GM21717 (cell line): ENCODE measurements at regions not wholly inside any gene's neighbourhood (a gene's known extent, or its start where the extent isn't known, plus 50 kb on each side); places are given as distances from the start of the nearest gene placed in this dataset.
A peak's percentile ranks its signal among the peaks of the same experiment; 100 is the strongest.

Experiments
- ATAC-seq: cut with Tn5 transposase; IDR thresholded peaks from one replicate; pipeline ENCODE4 v1.9.1; 2021; ENCODE audit warnings: mild to moderate bottlenecking, moderate library complexity; ENCODE audit not compliant: unreplicated experiment

DNA sequence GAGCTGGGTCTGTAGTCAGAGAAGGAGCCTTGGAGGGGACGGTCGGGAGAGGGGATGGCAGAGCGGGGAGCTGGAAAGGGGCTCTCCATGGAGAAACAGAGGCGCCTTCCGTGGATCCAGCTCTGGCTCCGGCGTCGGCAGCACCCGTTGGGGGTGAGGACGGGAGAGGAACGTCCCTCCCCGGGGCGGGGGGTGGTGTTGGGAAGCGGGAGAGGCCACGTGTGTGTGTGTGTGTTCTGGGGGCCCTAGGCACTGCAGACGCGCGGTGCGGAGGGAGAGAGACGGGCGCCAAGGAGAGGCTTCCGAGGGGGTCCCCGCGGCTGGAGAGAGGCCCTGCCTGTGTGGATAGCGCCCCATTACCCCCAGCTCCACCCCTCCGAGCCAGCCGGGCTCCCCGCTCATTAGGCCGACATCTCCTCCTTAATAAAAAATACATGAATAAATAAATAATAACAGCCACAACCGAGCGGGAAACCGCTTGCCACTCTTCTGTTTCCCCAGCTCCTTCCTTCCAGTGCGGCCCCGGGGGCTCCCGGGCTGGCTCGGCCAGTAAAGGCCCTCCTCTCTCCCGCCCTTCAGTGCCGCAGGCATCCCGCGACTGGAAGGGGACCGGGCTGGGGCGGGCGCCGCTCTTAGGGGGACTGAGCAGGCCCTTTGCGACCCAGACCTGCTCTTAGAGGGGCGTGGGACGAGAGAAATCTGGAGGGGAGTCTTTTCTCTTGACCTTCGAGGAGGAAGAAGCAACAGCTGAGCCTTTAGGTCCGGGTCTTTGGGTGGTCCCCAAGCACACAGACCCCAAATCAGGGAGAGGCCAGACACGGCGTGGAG lies 71.3 kb upstream of the ARAP3 start:
- ATAC-seq: no peak

DNA sequence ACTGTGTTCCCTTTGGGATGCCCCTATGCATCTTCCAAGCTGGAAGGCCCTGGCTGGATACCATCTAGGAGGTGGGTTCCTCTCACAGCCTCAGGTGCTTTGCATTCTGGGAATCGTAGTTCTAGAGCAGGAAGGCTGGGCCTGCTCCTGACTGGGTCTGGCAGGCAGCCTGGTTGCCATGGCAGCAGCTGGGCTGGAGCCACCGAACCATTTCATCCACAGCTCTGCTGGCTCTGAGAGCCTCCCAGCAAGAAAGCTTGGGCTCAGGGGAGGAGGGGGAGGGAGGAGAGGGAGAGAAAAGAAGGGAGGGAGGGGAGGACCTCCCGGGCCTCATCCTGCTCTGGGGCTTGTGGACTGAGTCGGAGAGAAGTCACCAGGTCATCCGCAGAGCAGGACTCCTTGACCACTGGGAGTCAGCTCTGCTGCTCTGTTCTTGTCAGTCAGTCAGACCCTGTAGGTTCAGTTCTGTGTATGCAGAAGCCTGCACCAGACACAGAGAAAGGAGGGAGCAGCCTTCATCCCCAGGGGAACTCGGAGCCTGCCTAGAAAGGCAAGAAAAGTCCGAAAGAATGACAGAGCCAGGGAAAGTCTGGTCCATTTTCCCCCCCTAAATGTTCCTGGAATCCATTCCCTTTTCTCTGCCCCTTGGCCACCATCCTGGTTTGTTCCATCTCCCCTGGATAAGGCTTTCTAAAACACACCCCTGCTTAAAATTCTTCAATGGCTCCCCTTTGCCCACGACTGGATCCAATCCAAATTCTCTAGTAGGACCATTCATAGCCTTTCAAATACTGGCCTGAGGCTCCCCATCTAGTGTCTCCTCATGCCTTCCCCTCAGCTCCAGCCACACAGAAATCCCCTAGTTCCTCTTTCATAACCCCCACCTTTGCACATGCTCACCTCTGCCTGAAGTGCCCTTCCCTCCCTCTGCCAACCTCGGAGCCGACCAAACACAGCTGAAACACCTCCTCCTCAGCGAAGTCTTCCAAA lies 65.4 kb upstream of the ARAP3 start:
- peak; percentile 77 for ATAC-seq

- no peak for ATAC-seq
Measured at GRCh38 chr5:141746395-141746794, 64.4 kb upstream of the ARAP3 start.

DNA sequence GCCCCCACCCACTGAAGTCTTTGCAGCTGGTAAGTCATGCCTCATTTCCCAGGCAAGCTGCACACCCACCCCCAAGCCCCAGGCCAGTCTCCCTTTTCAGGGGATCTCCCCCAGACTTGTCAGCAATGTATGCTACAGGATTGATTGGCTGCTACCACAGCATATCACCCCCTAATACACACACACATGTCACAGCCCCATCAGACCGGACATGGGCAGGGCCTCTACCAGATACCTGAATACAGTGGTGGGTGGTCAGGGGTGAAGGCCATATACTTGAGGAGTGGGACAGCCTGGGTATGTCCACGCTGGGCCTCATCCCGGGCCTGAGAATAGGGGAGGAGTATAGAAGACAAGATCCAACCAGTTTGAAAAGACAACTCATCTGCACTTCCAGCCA lies 63.4 kb upstream of the ARAP3 start:
- no peak for ATAC-seq

DNA sequence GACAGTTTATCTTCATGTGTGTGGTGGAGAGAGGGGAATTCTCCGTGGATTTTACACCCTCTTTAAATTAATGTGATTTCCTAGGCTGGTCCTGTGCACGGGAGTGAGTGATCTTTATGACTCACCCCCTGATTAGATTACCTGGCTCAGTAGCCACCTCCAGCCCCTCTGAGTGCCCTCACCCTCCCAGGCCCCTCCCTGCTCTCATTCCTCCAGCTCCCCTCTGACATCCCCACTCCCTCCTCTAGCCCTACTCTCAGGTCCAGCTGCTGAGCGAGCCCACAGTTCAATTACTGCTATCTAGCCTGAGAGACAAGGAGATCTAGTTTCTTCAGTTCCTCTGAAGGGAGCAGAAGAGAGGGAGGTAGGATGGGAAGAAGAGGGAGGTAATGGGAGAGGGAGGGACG lies 61.8 kb upstream of the ARAP3 start:
- no peak for ATAC-seq

- no peak for ATAC-seq
Measured at GRCh38 chr5:141742866-141743851, 61.1 kb upstream of the ARAP3 start.

DNA sequence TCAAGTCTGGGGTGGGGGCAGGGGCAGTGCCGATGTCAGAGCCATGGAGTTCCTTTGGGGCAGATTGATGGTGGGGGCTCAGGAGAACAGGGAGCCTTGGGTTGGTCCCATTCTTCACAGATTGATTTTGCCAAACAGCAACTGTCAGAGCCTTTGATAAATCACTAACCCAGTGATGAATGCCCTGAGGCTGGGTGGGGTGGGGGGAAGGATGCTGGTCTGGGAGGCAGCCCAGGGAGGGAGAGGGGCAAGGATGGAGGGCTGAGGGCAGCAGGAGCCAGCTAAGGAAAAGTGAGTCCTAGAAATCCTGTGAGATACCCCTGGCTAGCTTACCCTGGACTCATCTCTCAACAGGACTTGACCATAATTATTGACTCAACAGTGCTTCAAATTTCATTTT lies 60.1 kb upstream of the ARAP3 start:
- no peak for ATAC-seq

DNA sequence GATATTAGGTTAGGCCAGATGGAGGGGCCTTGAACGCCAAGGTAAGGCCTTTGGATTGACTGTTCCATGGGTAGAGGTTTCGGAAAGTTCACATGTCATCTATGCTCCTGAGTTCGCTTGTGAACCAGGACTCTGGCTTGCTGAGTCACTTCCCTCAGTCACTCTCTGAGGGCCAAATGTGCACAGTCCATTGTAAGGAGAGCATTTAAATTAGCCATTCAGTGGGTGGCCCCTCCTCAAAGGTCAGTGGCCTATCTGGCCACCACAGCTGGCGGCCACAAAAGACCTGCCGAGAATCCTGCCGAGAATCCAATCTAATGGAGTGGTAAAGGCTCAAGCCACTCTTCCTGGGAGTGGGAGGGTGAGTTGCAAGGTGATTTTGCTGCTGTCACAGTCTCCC lies 58.9 kb upstream of the ARAP3 start:
- no peak for ATAC-seq

DNA sequence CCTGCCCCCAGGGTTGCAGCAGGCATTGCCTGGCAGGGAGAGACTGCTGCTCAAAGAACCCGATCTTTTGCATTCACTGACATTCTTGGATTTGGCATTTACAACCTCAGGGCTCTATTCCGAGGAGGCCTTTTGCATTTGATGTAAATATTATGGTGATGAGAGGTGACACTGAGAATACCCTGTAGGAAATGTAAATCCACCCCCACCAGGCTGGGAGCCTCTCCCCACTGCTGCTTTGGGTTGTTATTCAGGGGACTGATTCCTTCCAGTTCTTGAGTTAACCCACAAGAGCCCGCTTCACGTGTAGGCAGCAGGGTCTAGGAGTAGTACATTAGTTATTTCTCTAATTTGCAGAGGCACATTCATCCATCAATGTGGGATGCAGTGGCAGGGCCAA lies 55.5 kb upstream of the ARAP3 start:
- ATAC-seq: no peak

- no peak for ATAC-seq
Measured at GRCh38 chr5:141735823-141736222, 53.8 kb upstream of the ARAP3 start.

DNA sequence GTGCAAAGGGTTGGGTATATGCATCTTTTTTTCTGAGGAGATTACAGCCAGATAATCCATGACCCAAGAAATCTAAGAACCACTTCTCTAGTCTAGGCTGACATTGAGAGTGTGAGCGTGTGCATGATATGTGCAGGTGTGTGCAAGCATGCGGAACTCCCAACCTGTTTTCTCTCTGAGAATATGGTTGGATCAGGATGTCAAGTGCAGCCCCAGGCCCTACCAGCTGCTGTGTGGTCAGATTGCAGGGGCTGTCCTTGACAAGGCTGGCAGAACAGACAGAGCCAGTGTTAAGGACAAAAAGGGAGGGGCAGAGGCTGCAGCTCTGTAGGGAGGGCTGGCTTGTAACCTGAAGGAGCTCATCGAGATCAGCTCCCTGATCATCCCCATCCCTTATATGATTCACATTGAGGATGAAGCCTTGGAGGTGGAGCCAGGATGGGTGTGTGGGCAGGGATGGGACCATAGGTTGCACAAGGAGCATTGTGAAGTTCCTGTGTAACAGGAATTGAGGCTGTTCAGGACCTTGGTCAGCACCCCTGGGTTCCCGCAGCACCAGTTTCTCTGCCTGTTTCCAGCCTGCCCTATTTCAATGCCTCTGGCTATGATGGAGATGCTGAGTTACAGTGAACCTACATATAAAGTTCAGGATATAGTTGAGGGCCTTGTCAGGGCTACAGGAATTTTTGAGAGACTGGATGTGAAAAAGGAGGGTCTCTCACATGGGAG lies 52.6 kb upstream of the ARAP3 start:
- no peak for ATAC-seq

- ATAC-seq: no peak
Measured at GRCh38 chr5:141733198-141733597, 51.2 kb upstream of the ARAP3 start.

- ATAC-seq: no peak
Measured at GRCh38 chr5:141732417-141732816, 50.4 kb upstream of the ARAP3 start.
